ENCODE measurements at regions not wholly inside any gene's neighbourhood (a gene's known extent, or its start where the extent isn't known, plus 50 kb on each side); places are given as distances from the start of the nearest gene placed in this dataset.

- TF ChIP-seq ZFP41 (tag by site-specific recombination; IDR thresholded peaks at IDR 0.05; ENCODE audit: borderline replicate concordance) (no peak), CTCF (tag by site-specific recombination; IDR thresholded peaks at IDR 0.05) (no peak), ZNF777 (tag by site-specific recombination; IDR thresholded peaks at IDR 0.05; ENCODE audit: borderline replicate concordance) (no peak), ZNF274 (IDR thresholded peaks at IDR 0.05; ENCODE audit: low read length) (no peak), ZNF274 (tag by site-specific recombination; IDR thresholded peaks at IDR 0.05; ENCODE audit: borderline replicate concordance) (no peak), ZBTB48 (tag by site-specific recombination; IDR thresholded peaks at IDR 0.05) (no peak)
Measured at GRCh38 chr1:230495076-230495475, 68.9 kb upstream of the PGBD5 start.
